HG03097 (cell line): ENCODE measurements at regions not wholly inside any gene's neighbourhood (a gene's known extent, or its start where the extent isn't known, plus 50 kb on each side); places are given as distances from the start of the nearest gene placed in this dataset.
"Not testable (repeated sequence)": the region's sequence is repeated elsewhere in the genome, so short reads cannot be mapped to it uniquely, and the experiment has no call there.

Experiments
- ATAC-seq: cut with Tn5 transposase; IDR thresholded peaks from one replicate; pipeline ENCODE4 v1.9.1; 2021; ENCODE audit not compliant: unreplicated experiment, low FRiP score

DNA sequence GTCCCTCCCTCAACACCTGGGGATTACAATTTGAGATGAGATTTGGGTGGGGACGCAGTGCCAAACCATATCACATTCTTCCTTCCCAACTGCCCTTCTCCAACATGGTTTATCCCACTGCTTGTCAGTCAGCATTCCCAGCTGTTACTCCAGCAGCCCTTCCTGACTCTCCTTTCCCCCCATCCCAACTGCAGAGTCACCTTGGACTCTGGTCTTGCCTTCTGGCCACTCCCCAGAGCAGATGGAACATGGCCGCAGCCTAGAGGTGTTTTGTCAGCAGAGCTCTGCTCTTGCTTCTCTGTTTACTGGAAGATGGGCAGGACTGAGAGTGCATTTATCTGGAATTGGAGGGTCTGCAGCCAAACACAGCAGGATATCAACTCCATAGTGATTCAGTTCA, 51.2 kb upstream of the MEX3C start:
- ATAC-seq: no peak

DNA sequence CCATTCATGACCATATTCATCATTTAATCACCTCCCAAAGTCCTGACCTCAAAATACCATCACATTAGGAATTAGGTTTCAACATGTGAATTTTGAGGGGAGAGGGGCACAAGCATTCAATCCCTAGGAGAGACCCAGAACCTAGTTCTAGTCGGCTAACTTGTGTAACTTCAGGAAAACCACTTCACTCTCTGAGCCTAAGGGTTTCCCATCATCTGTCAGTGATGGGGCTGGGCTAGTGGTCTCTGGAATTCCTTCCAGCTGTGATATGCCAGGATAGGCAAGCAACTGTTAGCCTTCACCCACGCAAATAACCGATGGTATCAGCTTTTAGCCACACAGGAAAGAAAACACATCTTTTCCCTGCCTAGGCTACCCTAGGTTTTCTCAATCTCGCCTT, 52.5 kb upstream of the MEX3C start:
- no peak for ATAC-seq

DNA sequence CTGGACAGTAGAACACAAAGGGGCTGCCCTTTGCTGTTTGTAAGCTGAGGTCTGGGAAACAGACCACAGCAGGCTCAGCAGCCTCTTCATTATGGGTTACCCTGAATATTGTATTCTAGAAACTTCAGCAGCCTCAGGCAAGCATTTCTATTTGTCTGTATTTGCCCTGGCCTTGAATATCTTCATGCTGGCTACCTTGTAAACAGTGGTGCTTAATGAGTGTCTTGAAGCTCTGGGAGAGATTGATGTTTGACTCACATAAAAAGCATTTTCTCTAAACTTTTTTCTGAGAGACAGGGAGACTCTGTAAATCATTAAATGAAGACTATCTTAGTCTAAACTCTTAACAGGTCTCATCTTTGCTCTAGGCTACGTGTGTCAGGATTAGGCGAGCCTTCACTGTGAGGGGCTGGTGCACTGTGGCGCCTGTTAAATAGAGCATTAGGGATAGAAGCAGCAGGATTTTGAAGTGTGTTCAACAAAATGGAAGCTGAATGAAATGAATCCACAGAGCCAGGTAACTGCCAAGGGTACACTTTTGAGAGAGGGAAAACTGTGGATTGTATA, 53.1 kb upstream of the MEX3C start:
- no peak for ATAC-seq

DNA sequence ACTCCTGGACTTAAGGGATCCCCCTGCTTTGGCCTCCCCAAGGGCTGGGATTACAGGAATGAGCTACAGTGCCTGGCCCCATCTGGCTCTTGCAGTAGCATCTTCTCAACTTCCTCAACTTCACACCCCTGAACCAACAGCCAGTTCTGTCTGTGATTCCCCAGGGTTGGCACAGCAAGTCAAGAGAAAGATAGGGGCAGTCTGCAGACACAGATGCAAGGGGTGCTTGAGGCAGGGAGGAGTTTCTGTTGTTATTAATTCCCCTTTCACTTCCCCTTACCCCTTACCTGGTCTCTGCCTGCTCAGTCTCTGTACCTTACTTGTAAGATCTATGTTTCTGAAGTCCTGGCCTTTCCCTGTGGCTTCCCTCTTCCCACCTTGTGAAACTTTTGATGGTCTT, 54.1 kb upstream of the MEX3C start:
- ATAC-seq: peak; percentile 97

DNA sequence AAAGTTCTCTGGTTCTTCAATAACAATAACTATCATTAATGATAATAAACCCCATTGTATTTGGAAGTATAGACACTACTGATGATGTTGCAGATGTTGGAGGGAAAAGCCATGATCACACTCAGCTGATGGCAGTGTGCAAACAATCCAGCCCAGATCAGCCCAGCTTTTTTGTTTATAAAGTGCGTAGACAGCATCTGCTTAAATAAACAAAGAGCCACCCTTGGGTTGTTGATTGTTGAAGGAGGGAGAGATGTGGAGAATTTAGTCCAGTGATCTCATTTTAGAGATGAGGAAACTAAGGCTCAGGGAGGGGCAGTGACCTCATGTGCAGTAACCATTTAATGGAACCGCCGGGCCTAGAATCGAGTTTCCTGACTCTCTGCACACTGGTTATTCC, 56.0 kb upstream of the MEX3C start:
- no peak for ATAC-seq

DNA sequence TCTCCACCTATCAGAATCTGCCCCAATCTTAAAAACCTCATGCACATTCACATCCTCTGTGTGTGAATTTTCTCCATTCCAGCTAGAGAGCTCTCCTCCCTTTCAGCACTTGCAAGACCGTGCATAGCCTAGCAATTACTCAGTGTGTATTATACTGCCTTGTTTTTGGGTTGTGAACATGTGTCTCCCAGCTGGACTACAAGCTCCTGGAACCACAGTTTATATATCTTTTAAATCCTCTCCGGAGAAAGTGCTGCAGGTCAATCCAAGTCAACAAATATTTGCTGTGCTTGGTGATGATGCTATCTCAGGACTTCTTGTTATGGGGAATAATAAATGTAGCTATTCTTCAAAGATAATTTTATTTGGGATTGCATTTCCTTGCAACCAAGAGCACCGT, 58.2 kb upstream of the MEX3C start:
- ATAC-seq: no peak

DNA sequence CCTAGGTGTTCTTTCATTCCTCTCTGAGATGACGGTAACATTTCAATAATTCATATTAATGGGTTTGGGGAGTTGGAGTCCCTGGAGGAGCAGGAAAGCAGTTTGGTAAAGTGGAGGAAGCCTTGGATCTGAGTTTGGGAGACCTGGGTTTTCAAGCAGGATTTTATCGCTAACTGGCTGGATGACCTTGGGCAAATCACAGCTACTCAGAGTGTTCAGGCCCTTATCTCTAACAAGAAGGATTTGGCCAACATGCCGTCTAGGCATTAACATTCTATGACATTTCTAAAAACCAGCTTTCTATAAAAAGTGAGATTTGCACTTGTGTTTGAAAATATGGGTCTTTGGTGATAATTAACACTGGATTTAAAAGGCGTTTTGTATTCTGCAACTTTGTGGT, 59.7 kb upstream of the MEX3C start:
- no peak for ATAC-seq

DNA sequence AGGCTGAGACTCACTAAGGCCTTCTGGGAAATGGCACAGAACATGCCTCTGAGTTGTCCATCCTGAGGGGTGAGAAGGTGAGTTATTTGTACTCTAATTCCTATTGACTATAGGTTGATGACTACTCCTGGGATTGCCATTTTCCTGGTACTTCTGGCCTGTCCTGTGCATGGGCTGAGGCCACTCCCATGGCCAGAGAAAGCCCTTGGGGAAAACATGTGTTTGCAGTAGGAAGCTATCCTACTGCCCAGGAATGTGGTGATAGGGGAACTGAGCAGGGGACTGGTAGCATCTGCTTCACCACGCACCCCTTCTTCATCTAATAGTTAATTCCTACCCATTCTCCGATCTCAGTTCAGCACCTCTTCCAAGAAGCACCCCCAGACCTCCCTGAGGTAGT, 62.6 kb upstream of the MEX3C start:
- ATAC-seq: no peak

DNA sequence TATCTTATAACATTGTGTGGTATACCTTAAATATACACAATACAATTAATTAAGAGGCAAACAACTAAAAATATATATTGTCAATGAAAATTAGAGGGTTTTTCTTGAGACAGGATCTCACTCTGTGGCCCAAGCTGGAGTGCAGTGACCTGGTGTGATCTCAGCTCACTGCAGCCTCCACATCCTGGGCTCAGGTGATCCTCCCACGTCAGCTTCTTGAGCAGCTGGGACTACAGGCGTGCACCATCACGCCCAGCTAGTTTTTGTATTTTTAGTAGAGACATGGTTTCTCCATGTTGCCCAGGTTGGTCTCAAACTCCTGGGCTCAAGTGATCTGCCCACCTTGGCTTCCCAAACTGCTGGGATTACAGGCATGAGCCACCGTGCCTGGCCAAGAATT, 68.6 kb upstream of the MEX3C start:
- ATAC-seq: not testable (repeated sequence)

DNA sequence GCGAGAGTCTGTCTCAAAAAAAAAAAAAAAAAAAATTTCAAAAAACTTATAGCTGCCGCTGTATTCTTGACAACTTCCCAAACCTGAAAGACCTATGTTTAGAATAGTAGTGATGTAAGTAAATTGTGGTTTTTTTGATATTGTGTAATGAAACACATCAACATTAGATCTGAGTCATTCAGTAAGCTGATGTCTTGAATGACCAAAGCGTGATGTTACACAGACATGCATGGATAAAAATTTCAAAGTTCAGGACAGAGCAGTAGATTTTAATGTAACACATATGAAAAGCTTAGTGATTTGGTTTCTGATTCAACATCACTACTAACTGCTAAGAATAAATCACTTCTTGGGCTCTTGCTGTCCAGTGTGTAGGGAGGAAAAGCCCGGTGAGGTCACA, 69.3 kb upstream of the MEX3C start:
- no peak for ATAC-seq

DNA sequence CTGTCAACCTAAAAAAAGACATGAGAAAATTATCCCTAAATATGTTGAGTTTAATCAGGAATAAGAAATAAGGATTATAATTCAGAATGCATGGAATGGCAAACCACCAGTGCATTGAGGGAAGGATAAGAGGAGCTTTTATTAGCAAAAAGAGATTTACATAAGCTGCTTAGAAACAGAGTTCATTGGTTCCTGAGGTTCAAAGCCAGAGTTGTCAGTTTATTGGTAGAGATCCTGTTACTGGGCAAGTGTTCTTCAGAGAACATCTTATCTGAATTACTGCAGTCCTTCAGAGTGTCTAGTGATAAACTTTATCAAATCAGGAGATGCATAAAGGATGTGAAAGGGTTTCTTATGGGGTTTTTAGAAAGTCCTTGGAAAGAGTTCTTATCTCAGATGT, 76.0 kb upstream of the MEX3C start:
- no peak for ATAC-seq

DNA sequence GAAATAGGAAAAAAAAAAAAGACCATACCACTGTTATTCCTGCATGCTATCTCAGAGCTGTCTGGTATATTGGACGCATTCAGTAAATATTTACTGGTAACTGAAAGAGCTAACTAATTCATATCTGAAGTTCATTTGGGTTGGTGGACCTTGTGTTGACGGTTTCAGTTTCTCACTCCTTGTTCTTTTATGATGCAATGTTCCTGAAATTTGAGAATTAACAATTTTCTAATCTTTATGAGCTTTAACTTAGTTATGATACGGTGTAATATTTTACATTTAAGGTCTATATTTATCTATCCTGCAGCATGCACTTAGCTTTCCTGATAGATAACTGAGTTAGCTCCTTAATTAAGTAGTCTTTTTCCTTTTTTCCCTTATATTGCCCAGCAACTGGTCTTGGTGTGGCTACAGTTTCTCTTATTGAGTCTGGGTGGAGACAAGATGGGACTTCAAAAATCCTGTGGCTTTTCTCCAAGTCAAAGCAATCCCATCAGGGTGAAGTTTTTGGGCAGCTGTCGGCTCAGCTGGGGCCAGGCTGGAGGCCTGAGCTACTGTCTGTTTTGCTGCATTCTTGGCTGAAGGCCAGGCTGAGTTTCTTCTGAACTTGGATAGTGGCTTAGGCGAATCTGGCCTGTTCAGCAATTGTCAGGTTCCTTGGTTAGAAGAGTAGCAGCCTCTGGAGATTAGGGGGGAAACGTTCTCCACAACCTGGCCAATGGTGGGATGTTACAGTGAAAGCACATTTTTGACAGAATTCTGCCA, 78.4 kb upstream of the MEX3C start:
- no peak for ATAC-seq

DNA sequence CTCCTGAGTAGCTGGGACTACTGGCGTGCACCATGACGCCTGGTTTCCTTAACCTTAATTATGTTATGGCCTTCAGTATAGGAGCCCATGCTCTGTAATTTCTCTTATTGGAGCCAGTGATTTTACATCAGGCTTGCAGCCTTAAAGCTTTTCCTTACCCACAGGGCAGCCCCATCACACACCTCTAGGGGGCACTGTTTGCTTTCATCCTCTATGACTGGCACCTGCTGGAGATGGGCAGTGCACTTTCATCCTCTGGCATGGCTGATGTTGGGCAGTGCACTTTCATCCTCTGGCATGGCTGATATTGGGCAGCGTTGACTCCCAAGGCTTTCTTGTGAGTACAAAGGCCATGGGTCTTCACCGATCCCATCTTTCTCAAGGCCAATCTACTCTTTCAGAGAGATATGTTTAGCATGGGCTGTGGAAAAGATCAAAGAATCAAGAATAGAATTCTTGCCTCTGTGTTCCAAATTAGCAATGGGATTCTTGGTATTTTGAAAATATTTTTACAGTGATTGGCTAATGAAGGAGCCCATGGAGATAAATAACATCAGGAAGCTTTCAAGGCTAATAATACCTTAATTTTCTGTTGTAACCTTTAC, 80.7 kb upstream of the MEX3C start:
- ATAC-seq: no peak

DNA sequence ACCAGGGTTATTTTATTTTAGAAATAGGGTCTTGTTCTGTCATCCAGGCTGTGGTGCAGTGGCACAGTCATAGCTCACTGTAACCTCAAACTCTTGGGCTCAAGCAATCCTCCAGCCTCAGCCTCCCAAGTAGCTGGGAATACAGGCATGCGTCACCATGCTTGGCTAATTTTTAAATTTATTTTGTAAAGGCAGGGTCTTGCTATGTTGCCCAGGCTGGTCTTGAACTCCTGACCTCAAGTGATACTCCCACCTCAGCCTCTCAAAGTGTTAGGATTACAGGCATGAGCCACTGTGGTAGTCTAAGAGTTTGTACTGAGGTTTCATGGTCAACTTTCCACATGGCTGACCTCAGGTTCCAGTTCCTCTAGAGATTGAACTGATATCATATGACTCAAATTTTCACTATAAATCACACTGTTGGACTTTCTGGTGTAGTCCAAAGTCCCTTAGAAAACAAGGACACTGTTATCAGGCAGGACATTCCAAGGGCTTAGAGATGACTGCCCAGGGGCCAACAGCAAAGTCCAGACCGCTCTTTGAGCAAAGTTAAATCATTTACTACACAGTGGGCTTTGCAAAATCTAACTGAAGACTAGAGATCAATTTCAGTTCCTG, 82.0 kb upstream of the MEX3C start:
- ATAC-seq: peak; percentile 58

DNA sequence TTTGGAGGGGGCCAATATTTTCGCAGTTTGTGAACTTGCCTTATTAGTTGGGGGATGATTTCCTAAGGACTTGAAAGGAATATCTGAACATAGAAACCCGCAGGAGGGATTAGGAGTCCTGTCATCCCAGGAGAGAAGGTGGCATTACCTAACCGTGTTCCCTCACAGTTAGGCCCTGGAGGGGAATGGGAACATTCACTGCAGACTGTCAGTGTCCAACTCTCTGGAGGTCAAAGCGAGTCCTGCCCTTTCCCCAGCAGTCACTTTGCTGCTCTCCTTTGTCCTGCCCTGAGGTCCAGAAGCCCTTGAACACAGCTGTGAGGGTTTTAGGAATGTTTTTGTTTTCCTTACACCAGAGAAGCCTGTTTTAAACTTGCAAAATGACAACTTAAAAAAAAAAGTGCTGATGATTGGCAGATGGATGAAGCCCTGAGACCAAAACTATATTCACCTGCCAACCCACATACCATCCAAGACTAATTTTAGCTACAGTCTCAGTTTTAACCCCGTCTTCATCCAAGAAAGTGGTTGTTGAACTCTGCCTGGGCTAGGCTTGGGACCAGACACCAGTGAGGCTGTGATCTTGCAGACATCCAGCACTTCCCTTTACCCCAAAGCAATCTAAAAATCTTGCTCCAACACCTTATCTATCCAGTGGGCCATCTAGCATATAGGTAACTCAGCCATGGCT, 90.5 kb upstream of the MEX3C start:
- ATAC-seq: no peak

DNA sequence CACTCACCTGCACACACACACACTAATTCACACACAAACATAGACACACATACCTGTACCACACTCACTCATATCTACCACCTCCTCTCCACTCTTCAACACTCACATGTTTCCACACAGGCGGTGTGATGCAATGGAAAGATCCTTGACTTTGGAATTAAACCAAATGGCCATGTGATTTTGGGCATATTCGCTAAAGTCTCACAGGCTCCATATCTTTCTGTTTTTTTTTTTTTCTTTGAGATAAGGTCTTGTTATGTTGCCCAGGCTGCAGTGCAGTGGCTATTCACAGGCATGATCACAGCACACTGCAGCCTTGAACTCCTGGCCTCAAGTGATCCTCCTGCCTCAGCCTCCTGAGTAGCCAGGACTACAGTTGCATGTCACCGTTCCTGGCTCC, 91.1 kb upstream of the MEX3C start:
- no peak for ATAC-seq

DNA sequence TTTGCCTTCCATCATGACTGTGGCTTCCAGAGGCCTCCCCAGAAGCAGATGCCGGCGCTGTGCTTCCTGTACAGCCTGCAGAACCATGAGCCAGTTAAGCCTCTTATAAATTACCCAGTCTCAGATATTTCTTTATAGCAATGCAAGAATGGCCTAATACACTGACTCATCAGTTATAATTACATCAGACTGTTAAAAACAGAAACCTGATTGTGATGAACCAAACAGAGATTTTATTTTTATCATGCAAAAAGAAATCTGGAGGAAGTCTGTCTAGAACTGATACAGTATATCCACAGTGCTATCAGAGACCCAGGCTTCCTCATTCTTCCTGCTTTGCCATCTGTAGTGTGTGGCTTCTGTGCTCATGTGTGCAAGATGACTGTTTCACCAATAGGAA, 93.4 kb upstream of the MEX3C start:
- ATAC-seq: no peak

DNA sequence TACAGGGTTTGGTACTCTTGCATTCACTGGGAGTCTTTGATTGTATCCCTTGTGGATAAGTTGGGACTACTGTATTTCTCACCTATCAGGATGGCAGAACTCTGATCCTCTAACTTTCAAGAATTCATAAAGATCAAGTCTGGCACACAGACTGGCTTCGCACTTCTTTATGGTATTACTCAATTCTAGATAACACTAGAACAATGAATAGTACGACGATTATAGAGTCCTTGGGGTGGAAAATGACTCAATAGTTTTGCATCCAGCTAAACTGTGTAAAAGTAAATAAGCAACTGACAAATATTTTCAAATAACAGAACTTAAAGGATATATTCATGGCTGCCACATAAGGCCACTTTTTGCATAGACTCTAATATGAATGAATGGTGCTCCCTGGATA, 103.4 kb upstream of the MEX3C start:
- ATAC-seq: no peak

DNA sequence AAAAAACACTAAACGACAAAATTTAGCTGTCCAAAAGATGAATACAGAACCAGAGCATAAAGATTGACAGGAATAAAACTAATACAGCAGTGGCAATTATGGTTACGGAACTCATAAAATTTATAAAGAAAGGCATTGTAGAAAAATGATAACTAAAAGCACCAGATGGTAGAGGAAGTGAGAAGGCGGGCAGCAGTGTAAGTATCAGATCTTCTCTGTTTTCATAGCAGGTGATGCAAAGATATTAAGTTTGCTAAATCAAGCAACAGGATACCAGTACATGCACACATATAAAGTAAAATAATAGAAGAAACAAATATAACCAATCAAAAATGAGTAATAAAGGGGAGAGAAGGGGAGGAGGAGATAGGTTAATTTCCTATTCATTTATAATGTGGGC, 103.9 kb upstream of the MEX3C start:
- no peak for ATAC-seq

DNA sequence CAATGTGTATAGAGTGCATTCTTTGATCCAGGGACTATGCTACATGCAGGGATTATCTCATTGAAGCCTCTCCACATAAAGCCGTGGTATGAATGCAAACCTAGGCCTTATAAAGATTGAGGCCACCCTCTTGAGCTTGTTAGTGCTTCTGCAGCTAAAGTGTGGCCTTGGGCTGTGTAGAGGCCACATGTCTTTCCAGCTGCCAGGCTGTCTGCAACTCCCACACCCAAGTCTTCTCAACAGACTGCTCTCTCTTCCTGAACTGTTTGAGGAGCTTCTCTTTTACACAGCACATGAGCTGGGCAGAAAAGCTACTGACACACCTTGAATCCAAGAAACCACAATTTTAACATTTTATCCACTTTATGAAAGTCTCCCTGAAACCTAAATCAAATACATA, 119.2 kb upstream of the MEX3C start:
- no peak for ATAC-seq

DNA sequence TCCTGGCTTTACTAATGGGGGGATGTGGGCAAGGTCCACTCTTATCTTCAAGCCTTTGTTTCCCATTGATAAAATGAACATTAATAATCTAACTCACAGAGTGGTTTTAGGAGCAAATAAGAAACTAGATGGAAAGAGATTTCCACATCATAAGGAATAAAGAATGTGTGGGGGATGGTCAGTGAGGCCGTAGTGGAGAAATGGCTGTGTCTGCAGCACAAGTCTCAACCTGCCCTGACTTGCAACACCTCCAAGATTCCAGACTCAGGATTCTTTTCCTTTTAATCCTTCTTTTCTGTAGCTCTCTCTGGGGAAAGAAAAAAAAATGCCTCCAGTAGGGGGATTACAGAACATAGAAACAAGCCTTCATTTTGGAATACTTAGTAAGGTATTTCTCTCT, 124.2 kb upstream of the MEX3C start:
- no peak for ATAC-seq
